ENCODE measurements at regions not wholly inside any gene's neighbourhood (a gene's known extent, or its start where the extent isn't known, plus 50 kb on each side); places are given as distances from the start of the nearest gene placed in this dataset.
"Not testable (repeated sequence)": the region's sequence is repeated elsewhere in the genome, so short reads cannot be mapped to it uniquely, and the experiment has no call there.

DNA sequence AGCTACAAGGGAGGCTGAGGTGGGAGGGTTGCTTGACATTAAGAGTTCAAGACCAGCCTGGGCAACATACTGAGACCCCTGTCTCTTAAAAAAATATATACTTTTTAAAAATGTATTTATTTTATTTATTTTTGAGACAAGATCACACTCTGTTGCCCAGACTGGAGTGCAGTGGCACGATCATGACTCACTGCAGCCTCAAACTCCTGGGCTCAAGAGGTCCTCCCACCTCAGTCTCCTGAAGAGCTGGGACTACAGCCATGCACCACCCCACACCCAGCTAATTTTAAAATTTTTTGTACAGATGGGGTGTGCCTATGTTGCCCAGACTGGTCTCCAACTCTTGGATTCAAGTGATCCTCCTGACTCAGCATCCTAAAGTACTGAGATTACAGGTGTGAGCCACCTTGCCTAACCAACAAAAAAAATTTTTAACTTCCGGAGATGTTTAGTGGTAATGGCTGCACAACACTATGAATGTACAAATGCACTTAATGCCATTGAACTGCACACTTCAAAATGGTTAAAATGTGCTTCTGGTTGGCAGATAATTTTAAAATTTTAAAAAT lies 288.5 kb downstream of the GOLGA6L6 start:
- H3K4me2 ChIP-seq (ENCODE audit: low read length); H3K36me3 ChIP-seq (ENCODE audit: insufficient read depth, low read length); H3K9me2 ChIP-seq (ENCODE audit: insufficient read depth, low read length); BruUV-seq (replicated peaks); POLR2A ChIA-PET; H3K9me3 ChIP-seq (ENCODE audit: low read length); H3K79me2 ChIP-seq (ENCODE audit: insufficient read depth, low read depth, low read length); DNase-seq (ENCODE audit: low spot score); intact Hi-C loops (cut with micrococcal nuclease; ENCODE audit: unreplicated experiment); H3K4me1 ChIP-seq (ENCODE audit: insufficient read depth, low read length, poor library complexity, severe bottlenecking); H2AFZ ChIP-seq (ENCODE audit: low read length); H4K20me1 ChIP-seq (ENCODE audit: insufficient read depth, low read length); H3K4me3 ChIP-seq (ENCODE audit: low read depth, low read length, poor library complexity, severe bottlenecking); H3K27ac ChIP-seq (ENCODE audit: low read depth, low read length, poor library complexity, severe bottlenecking); CTCF ChIA-PET (ENCODE audit: unreplicated experiment): not testable (repeated sequence)

DNA sequence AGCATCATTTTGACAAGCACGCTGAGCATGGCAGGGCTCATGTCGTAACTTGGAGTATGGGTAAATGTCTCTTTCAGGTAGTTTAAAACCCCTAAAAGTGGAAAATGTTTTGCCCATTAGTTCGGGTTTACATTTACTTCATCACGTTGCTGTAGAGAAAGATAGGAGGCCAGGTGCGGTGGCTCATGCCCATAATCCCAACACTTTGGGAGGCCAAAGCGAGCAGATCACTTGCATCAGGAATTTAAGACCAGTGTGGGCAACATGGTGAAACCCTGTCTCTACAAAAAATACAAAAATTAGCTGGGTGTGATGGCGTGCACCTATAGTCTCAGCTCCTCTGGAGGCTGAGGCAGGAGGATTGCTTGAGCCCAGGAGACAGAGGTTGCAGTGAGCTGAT lies 289.6 kb downstream of the GOLGA6L6 start:
- H3K4me2 ChIP-seq (ENCODE audit: low read length); BruUV-seq (replicated peaks); H3K27ac ChIP-seq (ENCODE audit: low read depth, low read length, poor library complexity, severe bottlenecking); H3K9me3 ChIP-seq (ENCODE audit: low read length); CTCF ChIA-PET (ENCODE audit: unreplicated experiment); H3K4me1 ChIP-seq (ENCODE audit: insufficient read depth, low read length, poor library complexity, severe bottlenecking); H3K36me3 ChIP-seq (ENCODE audit: insufficient read depth, low read length); H3K79me2 ChIP-seq (ENCODE audit: insufficient read depth, low read depth, low read length); H3K4me3 ChIP-seq (ENCODE audit: low read depth, low read length, poor library complexity, severe bottlenecking); H4K20me1 ChIP-seq (ENCODE audit: insufficient read depth, low read length); POLR2A ChIA-PET; H2AFZ ChIP-seq (ENCODE audit: low read length); intact Hi-C loops (cut with micrococcal nuclease; ENCODE audit: unreplicated experiment); DNase-seq (ENCODE audit: low spot score); H3K9me2 ChIP-seq (ENCODE audit: insufficient read depth, low read length): not testable (repeated sequence)

DNA sequence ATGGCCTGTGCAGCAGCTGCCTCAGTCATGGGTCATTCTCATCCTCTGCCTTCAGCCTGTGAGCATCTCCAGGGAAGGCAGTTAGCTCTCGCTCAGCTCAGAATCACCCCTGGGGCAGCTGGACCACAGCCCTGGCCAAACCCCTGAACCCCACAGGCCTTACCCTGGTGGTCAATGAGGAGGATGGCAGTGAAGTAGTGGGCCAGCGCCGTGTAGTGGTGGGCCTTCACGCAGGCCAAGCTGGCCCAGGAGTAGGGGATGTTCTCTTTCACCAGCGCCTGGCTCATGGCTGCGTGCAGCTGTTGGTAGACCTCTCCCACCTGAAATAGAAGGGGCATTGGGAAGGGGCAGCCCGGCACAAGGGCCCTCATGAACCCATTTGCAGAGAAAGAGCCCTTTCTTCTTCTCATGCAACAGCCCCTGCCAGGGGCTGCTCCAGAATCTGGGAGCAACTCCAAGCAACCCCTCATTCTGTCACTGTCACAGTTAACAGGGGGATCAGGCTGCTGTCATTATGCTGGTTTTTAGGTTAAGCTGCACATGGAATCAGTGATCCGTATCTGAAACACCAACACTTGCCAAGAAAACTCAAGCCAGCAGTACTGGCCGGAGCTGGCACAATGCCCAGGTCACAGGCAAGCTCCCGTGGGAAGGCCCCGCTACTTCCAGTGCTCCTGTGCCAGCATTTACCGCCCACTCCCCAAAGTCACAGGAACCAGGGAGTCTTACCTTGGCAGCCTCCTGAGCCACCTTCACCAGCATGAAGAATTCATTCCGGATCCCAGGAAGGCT lies 290.2 kb downstream of the GOLGA6L6 start:
- H3K4me3 ChIP-seq (ENCODE audit: low read depth, low read length, poor library complexity, severe bottlenecking); H3K36me3 ChIP-seq (ENCODE audit: insufficient read depth, low read length); DNase-seq (ENCODE audit: low spot score); H3K27ac ChIP-seq (ENCODE audit: low read depth, low read length, poor library complexity, severe bottlenecking); H3K9me3 ChIP-seq (ENCODE audit: low read length); H3K4me1 ChIP-seq (ENCODE audit: insufficient read depth, low read length, poor library complexity, severe bottlenecking); H4K20me1 ChIP-seq (ENCODE audit: insufficient read depth, low read length); intact Hi-C loops (cut with micrococcal nuclease; ENCODE audit: unreplicated experiment); H2AFZ ChIP-seq (ENCODE audit: low read length); CTCF ChIA-PET (ENCODE audit: unreplicated experiment); H3K79me2 ChIP-seq (ENCODE audit: insufficient read depth, low read depth, low read length); BruUV-seq (replicated peaks); H3K9me2 ChIP-seq (ENCODE audit: insufficient read depth, low read length); H3K4me2 ChIP-seq (ENCODE audit: low read length): not testable (repeated sequence)
- POLR2A ChIA-PET = interaction anchor here (0.6 kb wide), 1 partner anchor 14 kb away, joined by 3 read pairs; no protein-coding TSS in a partner anchor

DNA sequence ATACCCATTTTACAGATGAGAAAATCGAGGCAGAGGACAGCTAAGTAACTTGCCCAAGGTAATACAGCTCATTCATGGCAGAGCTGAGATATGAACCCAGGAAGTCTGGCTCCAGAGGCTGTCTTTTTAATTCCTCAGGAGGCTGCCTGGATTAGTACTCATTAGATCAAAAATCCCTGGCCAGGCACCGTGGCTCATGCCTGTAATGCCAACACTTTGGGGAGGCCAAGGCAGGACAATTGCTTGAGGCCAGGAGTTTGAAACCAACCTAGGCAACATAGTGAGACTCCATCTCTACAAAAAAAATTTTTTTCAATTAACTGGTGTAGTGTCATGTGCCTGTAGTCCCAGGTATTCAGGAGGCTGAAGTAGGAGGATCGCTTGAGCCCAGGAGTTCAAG lies 291.4 kb downstream of the GOLGA6L6 start:
- H3K27ac ChIP-seq (ENCODE audit: low read depth, low read length, poor library complexity, severe bottlenecking); H3K9me3 ChIP-seq (ENCODE audit: low read length); H3K4me2 ChIP-seq (ENCODE audit: low read length); DNase-seq (ENCODE audit: low spot score); intact Hi-C loops (cut with micrococcal nuclease; ENCODE audit: unreplicated experiment); H3K4me1 ChIP-seq (ENCODE audit: insufficient read depth, low read length, poor library complexity, severe bottlenecking); H2AFZ ChIP-seq (ENCODE audit: low read length); H4K20me1 ChIP-seq (ENCODE audit: insufficient read depth, low read length); H3K36me3 ChIP-seq (ENCODE audit: insufficient read depth, low read length); H3K4me3 ChIP-seq (ENCODE audit: low read depth, low read length, poor library complexity, severe bottlenecking); POLR2A ChIA-PET; CTCF ChIA-PET (ENCODE audit: unreplicated experiment); H3K9me2 ChIP-seq (ENCODE audit: insufficient read depth, low read length); BruUV-seq (replicated peaks); H3K79me2 ChIP-seq (ENCODE audit: insufficient read depth, low read depth, low read length): not testable (repeated sequence)

DNA sequence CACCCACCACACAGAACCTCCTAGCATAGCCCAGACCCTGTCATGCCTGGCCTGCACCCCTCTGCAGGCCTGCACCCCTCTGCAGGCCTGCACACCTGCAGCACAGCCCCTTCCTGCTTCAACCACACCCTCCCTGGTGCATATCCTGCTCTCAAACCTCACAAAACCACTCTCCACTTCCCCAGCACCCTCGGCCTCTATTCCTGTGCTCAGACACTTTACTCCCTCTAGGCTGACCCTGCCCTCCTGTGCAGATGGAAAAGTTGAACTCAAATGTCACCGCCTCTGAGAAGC lies 292.0 kb downstream of the GOLGA6L6 start:
- DNase-seq (ENCODE audit: low spot score); H3K27ac ChIP-seq (ENCODE audit: low read depth, low read length, poor library complexity, severe bottlenecking); intact Hi-C loops (cut with micrococcal nuclease; ENCODE audit: unreplicated experiment); H4K20me1 ChIP-seq (ENCODE audit: insufficient read depth, low read length); H3K9me2 ChIP-seq (ENCODE audit: insufficient read depth, low read length); CTCF ChIA-PET (ENCODE audit: unreplicated experiment); H3K4me2 ChIP-seq (ENCODE audit: low read length); H3K9me3 ChIP-seq (ENCODE audit: low read length); H3K4me3 ChIP-seq (ENCODE audit: low read depth, low read length, poor library complexity, severe bottlenecking); H3K36me3 ChIP-seq (ENCODE audit: insufficient read depth, low read length); H3K4me1 ChIP-seq (ENCODE audit: insufficient read depth, low read length, poor library complexity, severe bottlenecking); POLR2A ChIA-PET; BruUV-seq (replicated peaks); H2AFZ ChIP-seq (ENCODE audit: low read length); H3K79me2 ChIP-seq (ENCODE audit: insufficient read depth, low read depth, low read length): not testable (repeated sequence)

DNA sequence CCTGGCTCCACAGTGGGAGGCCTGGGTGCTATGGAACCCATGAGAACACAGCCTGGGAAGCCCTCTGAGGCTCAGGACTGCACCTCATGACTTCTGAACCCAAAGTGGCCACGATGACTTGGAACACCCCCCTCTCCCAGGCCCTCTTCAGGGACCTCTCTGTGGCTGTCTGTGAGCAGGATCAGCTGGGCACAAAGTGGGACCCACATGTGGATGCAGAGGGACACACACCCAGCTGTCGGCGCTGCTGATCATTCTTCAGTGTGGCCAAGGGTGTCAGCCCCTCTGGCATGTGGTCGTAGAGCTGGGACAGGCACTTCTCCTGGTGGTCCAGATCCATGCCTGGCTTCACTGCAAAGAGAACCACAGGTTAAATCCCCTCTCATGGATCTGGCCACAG lies 293.2 kb downstream of the GOLGA6L6 start:
- CTCF ChIA-PET (ENCODE audit: unreplicated experiment); H3K36me3 ChIP-seq (ENCODE audit: insufficient read depth, low read length); H3K9me2 ChIP-seq (ENCODE audit: insufficient read depth, low read length); H3K4me2 ChIP-seq (ENCODE audit: low read length); H3K9me3 ChIP-seq (ENCODE audit: low read length); DNase-seq (ENCODE audit: low spot score); intact Hi-C loops (cut with micrococcal nuclease; ENCODE audit: unreplicated experiment); BruUV-seq (replicated peaks); H4K20me1 ChIP-seq (ENCODE audit: insufficient read depth, low read length); H3K4me3 ChIP-seq (ENCODE audit: low read depth, low read length, poor library complexity, severe bottlenecking); POLR2A ChIA-PET; H3K4me1 ChIP-seq (ENCODE audit: insufficient read depth, low read length, poor library complexity, severe bottlenecking); H3K79me2 ChIP-seq (ENCODE audit: insufficient read depth, low read depth, low read length); H3K27ac ChIP-seq (ENCODE audit: low read depth, low read length, poor library complexity, severe bottlenecking); H2AFZ ChIP-seq (ENCODE audit: low read length): not testable (repeated sequence)
